AG08396 (cell line): ENCODE measurements at regions not wholly inside any gene's neighbourhood (a gene's known extent, or its start where the extent isn't known, plus 50 kb on each side); places are given as distances from the start of the nearest gene placed in this dataset.
"Not testable (repeated sequence)": the region's sequence is repeated elsewhere in the genome, so short reads cannot be mapped to it uniquely, and the experiment has no call there.

Experiments used
- DNase-seq: peaks from one replicate; pipeline ENCODE4 v3.0.0; 2012; ENCODE audit warnings: low spot score, mixed read lengths

DNA sequence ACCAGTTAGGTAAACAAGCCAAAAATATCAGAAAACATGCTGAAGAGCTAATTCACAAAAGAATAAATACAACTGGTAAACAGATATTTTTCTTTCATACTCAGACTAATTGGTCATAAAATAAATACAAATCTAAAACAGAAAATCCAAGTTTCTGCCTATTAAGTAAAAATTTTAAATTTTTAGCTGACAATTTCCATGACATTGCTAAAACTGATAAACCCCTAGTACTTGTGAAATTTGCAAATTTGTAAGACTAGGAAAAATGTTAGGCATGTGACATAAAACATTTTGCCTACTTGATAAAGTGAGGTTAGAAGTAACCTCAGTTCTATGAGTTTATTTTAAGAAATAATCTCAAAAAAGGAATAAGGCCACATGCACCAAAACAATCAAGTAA, 356.1 kb downstream of the LRATD1 start:
- DNase-seq, result no peak

DNA sequence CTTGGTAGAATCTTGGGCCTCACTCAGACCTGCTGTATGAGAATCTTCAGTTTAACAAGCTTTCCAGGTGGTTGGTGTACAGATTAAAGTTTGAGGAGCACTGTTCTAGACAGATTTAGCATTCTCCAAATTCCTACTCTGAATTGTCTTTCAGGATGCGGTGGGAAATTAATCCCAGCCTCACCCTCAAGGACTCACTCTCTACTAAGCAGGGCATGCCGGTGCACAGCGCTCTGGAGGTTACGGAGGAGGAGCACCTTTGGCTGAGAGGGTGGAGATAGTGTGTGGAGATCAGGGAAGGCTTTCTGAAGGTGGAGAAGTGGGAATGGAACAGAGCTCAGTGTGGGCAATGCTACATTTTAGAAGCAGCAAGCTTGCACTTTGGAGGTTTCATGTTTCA, 359.2 kb downstream of the LRATD1 start:
- DNase-seq, result no peak

DNA sequence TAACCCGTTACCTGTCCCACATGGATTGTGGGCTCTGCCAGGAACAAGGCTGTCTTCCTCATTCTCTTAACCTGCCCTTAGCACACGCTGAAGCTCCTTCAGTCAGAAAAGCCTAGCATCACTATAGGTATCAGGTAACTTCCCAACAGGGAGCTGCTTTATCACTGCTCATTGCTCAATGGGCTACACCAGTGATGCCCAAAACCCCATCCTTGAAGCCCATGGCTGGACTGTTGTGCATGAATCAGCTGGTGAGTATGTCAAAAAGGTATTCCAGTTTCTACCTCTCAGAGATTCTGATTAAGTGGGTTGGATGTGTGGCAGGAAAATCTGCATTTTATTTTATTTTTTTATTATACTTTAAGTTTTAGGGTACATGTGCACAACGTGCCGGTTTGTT, 362.2 kb downstream of the LRATD1 start:
- no peak for DNase-seq

GRCh38 chr2:14996351-14997014, 364.0 kb downstream of the LRATD1 start:
- no peak for DNase-seq

DNA sequence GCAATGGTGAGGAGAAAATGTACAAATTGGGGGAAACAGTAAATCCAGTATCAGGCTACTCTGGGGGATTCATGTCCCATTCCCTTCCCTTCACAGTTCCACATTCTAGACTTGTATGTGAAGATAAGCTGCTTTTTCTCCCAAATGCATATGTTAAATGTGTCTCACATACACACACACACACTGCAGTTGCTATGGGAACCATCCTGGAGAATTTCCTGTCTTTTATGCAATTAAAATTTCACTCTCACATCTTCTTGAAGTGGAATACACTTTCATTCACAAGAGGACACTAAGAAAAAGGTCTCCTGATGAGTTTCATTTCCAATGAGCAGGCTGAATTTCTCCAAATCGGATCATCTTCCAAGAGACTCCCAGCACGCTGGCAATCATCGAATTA, 366.0 kb downstream of the LRATD1 start:
- DNase-seq, result no peak

DNA sequence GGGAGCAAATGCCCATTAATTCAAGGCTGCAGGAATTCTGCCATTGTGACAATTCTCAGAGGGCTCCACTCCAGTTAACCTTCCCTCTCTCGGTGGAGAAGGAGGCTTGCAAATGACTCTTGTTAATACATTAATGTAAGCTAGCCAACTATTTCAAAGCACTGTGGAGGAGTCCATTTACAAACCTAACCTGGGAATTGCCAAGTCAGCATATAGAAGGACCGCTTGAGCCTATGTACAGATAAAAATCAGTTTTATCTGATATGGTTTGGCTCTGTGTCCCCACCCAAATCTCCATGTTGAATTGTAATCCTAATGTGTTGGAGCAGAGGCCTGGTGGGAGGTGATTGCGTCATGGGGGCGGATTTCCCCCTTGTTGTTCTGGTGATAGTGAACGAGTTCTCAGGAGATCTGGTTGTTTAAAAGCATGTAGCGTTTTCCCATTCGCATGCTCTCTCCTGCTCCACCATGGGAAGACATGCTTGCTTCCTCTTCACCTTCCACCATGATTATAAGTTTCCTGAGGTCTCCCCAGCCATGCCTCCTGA, 366.7 kb downstream of the LRATD1 start:
- no peak for DNase-seq

GRCh38 chr2:15002519-15002918, 370.0 kb downstream of the LRATD1 start:
- DNase-seq, result not testable (repeated sequence)

- no peak for DNase-seq
Observed at GRCh38 chr2:15006667-15007066, 374.1 kb downstream of the LRATD1 start.

- no peak for DNase-seq
Observed at GRCh38 chr2:15009681-15010080, 377.2 kb downstream of the LRATD1 start.

- DNase-seq, result no peak
Observed at GRCh38 chr2:15010346-15010745, 377.8 kb downstream of the LRATD1 start.

- no peak for DNase-seq
Observed at GRCh38 chr2:15018814-15019213, 386.3 kb downstream of the LRATD1 start.

GRCh38 chr2:15023221-15023620, 390.7 kb downstream of the LRATD1 start:
- DNase-seq, result no peak

DNA sequence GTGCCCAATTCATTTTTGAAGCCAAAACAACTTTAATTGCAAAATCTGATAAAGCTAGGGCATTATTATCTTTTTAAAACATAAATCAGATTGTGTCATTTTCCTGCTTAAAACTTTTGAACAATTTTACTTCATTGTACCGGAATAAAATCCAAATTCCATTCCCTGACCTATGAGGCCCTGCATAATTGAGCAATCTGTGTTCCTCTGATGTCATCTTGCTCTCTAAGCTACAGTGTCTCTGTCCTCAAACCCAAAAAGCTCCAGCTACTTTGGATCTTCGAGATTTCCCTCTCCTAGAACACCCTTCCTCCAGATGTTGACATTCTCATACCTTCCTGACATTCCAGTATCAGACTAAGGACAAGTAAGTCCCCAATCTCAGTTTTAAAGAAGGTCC, 395.9 kb downstream of the LRATD1 start:
- DNase-seq, result no peak

DNA sequence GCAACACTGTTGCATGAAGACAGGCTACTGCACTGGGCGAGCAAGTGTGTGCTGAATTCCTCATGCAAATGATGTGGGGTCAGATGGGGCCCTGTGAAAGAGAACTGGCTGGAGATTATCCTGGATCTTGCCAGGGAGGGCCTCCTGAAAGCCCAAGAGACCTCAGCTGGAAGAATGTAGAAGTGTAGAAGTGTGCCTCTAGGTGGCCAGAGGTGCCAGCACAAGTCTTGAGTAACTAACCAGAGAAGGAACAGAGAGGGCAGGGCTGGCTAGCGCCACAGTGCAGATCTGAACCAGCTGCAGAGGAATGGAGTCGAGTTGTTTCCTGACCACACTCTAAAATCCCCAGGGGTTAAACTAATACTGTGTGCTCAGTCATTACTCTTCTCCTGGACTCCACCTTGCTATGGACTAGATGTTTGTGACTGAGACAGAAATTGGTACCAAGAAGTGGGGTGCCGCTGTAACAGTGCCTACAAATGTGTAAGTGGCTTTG, 399.3 kb downstream of the LRATD1 start:
- DNase-seq, result no peak

DNA sequence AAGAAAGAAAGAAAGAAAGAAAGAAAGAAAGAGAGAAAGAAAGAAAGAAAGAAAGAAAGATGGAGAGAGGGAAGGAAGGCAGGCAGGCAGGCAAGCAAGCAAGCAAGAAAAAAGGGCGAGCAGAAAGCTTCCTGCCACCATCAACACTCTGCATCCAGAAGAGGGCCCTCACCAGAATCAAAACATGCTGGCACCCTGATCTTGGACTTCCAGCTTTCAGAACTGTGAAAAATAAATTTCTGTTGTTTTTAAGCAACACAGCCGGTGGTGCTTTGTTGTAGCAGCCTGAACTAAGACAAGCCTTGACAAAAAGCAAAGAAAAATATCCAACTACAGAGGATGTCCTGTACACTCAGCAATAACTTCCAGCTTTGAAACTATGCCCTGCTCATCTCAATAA, 401.7 kb downstream of the LRATD1 start:
- DNase-seq, result no peak

GRCh38 chr2:15034860-15035259, 402.3 kb downstream of the LRATD1 start:
- no peak for DNase-seq

GRCh38 chr2:15038366-15039364, 406.1 kb downstream of the LRATD1 start:
- DNase-seq, result no peak

- no peak for DNase-seq
Observed at GRCh38 chr2:15040429-15041084, 408.0 kb downstream of the LRATD1 start.

- DNase-seq, result no peak
Observed at GRCh38 chr2:15041429-15041837, 408.9 kb downstream of the LRATD1 start.

DNA sequence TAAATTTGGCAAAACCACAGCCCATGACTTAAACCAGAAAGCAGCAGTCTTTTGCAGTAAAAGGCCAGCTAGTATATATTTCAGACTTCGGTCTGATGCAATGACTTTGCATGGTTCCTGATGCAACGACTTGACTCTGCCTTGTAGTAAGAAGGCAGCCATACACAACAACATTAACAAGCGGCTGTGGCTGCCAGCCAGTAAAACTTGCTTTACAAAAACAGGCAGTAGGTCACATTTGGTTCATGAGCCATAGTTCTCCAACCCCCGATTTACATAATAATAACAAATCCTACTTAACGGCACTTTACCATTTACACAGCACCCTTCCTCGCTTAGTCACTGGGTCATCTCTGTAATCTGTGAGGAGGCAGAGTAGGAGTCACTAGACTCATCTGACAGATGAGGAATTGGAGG, 410.3 kb downstream of the LRATD1 start:
- peak; percentile 26 for DNase-seq

DNA sequence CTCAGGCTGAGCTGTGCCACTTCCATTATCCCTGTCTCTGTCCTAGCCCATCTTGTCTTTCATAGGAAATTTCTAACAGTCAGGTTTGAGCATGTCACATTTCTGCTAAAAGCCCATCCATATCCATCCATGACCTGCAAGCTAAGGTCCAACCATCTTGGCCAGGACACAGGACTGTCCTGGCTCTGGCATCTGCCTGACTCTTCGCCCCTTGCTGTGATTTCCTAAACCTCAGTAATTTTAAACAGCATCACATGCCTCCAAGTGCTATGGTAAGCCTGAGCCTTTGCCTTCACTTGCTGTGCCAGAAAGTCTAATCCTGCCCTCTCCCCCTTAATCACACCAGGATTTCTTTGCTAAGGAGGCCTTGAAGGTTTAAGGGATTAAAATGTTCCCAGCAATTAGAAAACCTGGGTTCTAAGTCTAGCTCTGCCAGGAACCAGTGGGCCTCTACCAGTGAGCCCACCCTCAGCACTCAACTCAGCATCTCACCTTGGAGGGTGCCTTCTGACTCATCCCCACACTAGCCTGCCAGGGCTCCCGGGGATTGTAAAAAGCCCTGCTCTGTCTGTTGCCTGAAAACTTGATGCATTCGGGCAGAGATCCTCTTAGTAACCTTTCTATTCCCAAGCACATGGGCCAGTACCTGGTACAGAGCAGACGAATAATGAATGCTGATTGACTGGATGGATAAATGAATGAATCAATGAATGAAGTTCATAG, 411.0 kb downstream of the LRATD1 start:
- DNase-seq, result no peak

- DNase-seq, result no peak
Observed at GRCh38 chr2:15045054-15045453, 412.5 kb downstream of the LRATD1 start.
